GM21367 (cell line): ENCODE measurements at regions not wholly inside any gene's neighbourhood (a gene's known extent, or its start where the extent isn't known, plus 50 kb on each side); places are given as distances from the start of the nearest gene placed in this dataset.

Source experiments
- ATAC-seq: cut with Tn5 transposase; IDR thresholded peaks from one replicate; pipeline ENCODE4 v1.9.1; 2021; ENCODE audit not compliant: unreplicated experiment

DNA sequence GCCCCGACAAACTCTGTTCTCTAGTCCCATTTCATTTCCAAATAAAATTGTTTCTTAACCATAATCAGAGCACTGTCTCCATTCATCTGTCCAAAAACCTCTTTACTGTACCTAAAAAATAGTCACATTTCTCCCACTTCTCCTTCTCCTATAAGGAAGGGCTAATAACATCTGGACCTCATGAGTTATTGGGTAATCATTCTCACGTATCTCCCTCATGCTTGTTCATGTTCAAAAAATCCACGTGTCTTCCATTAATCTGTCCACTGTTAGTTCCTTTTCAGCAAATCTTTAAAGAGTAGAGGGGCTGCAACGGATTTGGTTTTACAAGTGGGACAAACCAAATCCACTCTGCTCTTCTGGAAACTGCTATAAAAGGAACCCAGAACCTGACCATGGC lies 1418.8 kb downstream of the MRPL39 start:
- ATAC-seq = no peak

DNA sequence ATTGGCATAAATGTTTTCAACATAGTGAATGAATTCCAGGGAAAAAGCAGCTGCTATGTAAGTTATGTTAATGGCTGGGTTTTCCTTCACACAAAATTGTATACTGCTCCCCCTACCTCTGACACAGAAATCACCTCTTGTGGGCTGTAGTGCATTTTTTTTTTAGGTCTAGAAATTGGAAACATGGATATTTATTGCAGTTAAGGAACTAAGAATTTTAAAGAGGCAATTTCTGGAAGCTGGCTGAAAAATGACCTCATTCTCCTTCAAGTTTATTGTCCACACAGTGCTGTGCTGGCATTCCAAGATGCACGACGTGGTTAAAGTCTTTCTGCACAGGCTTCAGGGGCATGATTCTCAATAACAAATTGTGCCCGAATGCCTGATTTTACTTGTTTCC lies 1424.2 kb downstream of the MRPL39 start:
- no peak for ATAC-seq

DNA sequence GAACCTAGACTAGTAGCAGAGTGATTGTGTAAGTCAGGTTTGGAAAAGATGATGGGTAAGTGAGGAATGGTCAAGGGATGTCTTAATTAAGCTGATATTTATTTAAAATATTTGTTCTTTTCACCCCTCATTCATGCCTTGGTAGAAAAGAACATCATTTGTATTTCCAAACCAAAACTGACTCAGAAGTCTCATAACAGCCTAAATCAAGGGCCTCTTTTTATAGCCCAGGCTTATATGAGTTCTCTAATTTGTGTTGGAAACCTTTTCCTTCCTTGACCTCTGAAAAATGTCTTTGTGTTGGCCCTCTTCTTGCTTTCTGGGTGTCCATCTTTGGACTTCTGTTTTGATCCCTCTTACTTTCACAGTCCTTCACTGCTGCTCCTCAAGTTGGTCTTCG lies 1428.2 kb downstream of the MRPL39 start:
- ATAC-seq = no peak

DNA sequence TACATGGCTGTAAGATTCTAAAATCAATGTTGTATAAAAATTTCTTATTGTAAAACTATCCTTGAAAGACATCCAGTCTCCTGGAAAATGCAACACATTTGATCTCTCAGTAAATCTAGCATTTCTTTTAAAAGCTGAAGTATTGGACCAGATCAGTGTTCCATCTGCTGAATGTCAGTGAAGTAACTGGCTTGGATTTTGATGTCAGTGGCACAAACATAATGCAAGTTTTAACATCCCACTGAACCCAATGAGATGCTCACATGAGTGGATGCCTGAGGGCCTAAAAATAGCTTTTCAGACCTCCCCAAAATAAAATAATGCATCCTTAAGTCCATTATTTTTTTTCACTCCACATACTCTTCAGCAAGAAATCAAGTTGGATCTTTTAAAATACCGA lies 1432.2 kb downstream of the MRPL39 start:
- ATAC-seq = no peak

DNA sequence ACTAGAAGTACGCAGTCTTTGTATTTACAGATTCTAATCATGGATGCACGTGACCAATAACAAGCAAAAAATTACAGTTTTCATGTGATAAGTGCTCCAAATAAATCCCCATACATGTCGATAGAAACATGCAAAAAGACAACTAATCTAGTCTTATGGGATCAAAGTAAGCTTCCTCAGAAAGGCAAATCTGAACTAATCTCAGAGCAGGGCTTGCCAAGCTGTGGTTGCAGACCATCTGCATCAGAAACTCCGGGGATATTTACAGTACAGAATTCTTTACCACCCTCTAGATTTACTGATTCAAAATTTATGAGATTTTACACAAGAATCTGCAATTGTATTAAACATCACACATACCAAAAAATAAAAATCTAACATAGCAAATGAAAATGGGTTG lies 1435.5 kb downstream of the MRPL39 start:
- no peak for ATAC-seq

DNA sequence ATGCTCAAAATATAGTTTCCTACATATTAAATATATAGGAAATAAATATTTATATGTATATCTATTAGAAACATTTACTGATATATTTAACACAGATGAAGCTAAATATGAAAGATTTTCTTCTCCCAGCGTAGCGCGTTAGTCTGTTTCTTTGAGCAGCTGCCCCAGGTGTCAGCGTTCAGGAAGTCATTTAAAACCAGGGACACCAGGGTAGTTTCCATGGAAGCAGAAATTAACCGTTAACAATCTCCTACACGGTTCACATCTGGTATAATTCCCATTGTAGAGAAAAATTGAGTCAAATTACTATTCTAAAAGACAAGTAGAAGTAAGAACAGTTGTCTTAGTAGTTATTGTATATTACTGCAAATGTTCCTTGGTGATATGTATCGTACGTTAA lies 1443.7 kb downstream of the MRPL39 start:
- ATAC-seq = no peak

DNA sequence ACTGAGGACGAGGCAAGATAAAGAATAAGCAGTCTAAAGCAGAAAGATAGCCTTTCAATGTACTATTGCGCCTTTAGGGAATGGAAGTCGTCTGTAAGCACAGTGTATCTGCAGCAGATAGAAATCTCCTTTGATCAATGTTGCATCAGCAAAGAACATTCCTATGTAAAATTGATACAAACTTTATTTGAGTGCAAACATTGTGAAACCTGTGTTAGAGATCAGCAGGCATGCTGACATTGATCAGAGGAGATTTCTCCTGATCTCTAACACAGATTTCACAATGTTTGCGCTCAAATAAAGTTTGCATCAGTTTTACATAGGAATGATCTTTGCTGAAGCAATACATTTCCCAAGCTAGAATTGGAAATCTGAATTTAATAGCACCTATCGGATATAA lies 1446.8 kb downstream of the MRPL39 start:
- no peak for ATAC-seq

DNA sequence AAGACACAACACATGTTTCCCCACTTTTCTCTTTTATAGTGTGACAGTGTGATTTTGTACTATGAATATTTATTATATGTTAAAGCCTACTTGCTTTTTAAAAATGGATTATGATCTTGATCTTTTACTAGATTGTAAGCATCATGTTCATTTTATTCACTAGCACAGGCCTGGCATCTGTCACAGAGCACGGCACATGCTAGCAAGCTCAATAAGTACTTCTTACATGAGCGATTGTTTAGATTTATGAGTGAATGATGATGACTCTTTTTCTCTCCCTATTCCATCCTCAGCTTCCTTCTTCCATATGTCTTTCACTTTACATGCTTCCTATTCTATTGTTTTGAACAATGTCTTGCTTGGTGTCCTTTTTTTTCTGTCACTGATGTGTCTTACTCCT lies 1454.1 kb downstream of the MRPL39 start:
- ATAC-seq = no peak

DNA sequence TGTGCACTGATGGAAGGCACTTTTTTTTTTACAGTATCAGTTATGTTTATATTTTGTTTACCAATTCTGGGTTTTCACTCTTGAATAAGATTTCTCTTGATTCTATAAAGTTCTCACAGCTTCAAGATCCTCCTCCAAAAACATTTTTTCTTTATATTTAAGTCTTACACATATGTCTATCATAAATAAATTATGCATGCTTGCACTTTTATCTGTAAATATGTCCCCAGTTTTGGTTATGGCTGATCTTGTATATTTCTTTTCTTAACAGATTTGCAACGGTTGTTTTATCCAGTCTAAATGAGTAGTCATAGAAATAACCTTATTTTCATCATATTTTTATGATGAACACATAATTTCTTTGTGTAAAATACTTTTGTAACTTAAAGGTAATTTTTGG lies 1456.5 kb downstream of the MRPL39 start:
- ATAC-seq = no peak

DNA sequence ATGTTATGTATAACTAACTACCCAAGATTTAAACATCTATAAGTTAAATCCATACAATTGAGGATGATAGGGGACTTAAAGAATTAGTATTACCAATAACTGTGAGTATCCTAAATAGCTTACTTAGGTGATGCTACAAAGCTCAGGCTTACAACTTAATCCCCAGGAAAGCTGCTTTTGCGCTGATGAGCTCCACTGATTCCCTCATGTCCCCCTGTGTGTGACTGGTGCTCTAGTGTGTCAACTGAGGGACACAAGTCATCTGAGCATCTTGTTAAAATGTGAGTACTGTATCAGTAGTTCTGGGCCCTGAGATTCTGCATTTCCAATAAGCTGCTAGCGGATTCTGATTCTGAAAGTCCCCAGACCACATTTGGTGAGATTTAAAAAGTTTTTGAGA lies 1458.8 kb downstream of the MRPL39 start:
- no peak for ATAC-seq

DNA sequence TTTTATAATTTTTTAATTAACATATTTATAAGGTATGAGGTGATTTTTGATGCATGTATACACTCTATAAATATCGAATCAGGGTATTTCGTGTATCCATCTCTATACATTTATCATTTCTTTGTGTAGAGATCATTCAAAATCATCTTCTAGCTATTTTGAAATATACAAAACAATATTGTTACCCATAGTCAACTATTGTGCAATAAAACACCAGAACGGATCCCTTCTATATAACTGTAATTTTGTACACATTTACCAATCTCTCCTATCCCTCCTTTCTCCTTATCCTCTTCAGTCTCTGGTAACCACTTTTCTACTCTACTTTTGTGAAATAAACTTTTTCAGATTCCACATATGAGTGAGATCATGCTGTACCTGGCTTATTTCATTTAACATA lies 1459.6 kb downstream of the MRPL39 start:
- no peak for ATAC-seq

DNA sequence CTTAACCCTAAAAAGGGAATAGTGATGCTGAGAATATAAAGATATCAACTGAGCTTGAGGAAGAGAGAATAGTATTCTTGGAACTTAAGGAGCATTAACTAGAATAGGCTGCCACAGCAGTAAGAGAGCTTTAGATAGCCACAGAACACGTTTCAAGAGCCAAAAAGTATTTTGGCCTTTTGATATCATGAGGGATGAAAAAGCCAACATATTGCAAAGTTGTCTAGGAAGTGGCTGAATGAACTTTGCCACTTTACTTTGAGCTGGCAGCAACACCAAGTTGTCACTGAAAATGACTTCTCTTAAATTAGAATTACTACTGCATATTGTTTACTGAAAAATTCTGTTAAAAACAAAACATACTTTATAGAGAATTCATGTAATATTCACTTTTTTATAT lies 1476.2 kb downstream of the MRPL39 start:
- no peak for ATAC-seq

DNA sequence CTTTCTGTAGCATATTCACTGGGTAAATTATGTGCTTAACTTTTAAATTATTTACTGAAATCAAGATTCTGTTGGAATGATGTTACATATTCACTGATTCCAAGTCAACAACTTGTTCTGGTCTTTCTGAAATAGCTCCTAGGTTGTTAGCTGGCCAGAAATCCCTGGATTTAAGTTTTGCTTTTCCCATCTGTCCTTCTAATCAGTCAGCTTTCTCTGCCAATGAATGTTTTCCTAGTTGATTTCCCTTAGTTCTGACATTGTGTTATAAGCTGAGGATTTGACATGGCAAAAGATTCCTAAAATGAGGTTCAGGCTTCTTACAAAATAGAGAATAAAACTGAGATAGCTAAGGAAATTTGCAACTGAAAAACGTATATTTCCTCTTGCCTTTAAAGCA lies 1479.6 kb downstream of the MRPL39 start:
- no peak for ATAC-seq

DNA sequence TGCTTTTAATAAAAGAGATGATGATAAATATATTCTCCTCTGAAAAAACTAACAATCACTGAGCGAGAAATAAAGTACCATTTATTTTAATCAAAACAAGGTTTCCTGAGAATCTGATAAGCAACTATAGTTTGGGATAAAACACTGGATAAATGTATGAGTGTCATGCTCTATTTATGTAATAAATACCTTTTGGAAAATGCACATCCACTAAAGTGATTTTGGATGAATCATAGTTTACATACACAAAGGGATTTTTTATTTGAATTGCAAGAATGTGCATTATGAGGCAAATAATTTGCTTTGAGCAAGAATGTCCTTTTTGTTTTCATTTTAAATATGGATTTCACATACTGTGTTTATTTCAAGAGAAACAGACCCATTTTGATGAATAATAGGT lies 1483.5 kb downstream of the MRPL39 start:
- no peak for ATAC-seq

DNA sequence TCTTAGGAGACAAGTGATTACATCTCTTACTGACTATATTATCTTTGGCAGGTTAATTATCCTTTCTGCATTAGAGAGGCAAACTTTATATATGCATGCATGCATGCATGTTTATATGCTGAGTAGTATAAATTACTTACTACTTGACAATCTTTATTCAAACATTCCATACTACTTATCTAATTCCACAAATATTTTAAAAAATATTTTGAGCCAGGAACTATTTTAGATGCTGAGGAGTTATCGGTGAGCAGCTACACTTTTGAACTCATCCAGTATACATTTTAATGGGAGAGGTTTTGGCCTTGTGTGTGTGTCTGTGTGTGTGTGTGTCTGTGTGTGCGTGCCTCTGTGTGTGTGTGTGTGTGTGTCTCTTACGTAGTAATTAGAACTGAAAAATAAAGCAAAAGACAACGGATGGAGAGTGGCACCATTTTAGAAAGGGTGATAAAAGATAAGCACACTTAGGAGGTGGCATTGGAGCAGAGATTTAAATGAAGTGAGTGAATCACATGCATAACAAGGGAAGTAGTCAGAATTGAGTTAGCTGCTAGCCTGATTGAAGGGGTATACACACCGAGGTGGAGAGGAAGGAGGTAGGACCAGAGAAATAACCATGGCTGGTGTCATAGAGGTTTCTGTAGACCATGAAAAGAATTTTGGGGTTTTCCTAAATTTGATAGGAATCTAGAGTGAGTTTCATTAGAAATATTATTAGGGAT lies 1488.4 kb downstream of the MRPL39 start:
- no peak for ATAC-seq

DNA sequence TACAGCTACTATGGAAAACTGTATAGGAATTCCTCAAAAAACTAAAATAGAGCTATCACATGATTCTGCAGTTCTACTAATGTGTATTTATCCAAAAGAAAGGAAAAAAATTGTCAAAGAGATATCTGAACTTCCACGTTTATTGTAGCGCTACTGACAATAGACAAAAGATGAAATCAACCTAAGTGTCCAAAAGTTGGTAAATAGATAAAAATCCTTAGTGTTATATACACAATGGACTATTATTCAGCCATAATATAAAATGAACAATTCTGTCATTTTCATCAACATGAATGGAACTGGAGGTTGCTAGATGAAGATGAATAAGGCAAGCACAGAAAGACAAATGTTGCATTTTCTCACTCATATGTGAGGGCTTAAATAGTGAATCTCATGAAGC lies 1492.1 kb downstream of the MRPL39 start:
- ATAC-seq = no peak

DNA sequence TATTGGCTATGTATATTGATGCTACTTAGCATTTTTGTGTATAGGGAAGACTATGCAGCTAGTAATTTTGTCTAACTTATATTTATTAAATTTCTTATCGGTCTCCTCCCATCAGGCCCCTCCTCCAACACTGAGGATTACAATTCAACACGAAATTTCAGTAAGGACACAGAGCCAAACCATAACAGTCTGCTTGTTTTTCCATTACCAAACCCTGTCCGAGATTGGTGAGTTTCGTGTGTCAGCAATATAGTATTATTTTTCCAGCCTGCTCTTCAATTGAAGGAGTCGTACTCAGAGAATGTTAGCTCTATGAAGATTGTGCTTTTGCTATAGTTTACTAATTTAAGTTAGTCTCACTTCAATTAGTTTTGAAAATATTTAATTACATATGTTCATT lies 1495.3 kb downstream of the MRPL39 start:
- ATAC-seq = no peak

DNA sequence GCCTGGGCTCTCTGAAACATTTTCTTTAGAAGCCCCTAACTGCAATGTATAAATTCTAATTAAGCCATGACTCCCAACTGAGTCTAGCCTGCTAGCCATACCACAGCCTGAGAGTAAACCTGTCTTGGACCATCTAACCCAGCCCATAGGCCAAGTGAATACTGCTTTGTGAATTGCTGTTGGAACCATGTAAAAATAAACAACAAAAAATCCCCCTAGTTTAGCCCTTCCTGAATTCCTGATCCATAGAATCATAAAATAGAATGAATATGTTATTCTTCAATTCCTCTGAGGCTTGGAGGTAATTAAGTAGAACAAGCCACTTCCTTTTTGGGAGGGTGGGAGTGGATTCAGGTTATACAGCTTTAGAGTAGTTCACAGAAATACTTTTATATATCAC lies 1496.4 kb downstream of the MRPL39 start:
- ATAC-seq = no peak

DNA sequence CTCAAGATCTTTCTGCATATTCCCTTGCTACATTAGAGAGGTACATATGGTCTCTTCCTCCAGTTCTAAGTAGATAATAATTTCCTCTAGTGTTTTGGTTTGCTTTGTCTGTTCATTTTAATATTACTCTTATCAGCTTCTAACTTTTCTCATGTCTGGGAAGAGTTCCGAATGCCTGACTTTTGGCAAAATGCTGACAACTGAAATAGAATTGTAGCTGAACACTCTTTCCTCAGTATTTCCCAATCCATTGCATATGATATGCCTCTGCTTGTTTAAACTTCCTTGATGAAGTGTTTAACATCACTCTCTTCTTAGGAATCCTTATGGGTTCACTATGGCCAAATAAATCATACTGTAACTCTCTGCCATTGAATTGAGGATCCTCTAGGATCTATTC lies 1510.1 kb downstream of the MRPL39 start:
- ATAC-seq = no peak

DNA sequence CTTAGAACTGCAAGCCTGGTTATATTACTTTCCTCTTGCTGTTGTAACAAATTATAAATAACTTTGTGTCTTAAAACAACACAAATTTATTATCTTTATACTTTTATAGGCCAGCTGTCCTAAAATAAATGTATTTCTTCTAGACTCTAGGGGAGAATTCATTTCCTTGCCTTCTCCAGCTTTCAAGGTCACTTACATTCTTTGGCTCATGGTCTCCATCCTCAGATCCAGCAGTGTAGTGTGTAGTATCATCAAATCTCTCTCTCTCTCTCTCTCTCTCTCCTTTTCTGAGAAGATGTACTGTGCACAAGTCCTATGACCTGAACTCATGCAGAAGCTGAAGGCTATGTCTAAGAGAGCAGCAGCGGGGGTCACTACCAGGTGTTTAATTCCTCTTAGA lies 1510.6 kb downstream of the MRPL39 start:
- ATAC-seq = no peak

DNA sequence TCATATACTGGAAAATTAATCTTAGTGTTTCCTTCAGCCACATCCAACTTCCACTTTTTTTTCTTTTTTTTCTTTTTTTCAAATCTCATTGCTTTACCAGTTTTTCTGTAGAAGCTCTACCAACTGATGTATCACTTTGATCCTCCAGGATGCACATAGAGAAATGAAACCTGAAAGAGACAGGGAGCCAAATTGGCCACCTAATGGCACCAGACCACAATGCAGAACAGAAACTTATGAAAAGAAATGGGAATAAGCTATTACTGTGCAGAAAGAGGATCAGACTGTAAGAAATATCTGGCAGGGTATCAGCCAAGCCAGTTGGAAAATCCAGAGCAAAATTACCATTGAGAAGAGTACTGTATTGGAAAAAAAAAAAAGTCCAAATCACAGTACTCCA lies 1514.2 kb downstream of the MRPL39 start:
- ATAC-seq = no peak

DNA sequence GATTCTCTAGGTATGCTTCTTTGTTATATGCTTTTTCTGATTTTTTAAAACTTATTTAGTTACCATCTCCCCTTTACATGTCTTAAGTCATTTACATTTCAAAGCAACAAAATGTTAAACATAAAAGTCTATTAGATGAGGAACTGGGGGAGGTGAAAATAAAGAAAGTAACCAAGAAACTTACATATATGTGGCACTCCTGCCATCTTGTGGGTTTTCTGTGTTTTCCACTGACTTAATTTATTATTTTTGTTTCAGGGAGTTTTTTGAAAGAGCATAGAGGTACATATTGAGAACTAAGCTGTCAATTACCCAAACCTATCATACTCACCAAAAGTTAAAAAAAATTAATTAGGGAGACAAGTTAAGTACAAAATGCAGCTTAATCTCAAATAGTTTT lies 1531.1 kb downstream of the MRPL39 start:
- no peak for ATAC-seq

DNA sequence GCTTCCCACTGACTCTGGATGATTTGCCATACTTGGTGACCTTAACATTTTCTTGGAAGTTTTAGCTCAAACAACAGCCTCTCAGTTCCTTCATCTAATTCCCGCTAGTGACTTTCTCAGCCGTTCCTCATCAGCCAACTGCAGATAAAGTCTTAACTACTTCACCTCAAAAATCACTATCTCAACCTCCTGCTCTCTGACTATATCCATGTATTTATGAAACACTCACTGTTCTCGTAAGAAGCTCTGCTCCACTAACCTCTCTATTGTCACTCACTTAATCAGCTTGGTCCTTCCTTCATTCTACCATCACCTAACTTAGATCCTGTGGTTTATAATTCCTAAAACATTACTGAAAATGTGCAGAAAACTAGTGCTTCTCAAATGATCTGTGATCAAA lies 1551.6 kb downstream of the MRPL39 start:
- ATAC-seq = no peak

DNA sequence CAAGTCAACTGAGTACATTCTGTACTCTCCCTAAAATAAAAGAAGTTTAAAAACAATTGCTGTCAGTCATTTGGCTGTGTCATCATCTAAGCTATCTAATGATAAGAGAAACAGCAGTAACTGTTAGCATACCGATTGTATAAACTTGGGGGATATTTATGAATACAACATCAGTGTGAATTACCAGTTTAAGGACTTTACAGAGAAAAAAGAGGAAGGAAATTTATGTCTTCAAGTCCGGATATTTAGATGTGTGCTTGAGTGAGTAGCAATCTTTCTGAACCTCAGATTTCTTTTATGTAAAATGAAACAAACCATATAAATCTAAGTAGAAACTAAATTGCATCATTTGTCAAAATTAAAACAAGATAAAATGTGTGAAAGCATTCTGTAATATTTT lies 1557.0 kb downstream of the MRPL39 start:
- no peak for ATAC-seq
